H1 (cell line): ENCODE measurements at regions not wholly inside any gene's neighbourhood (a gene's known extent, or its start where the extent isn't known, plus 50 kb on each side); places are given as distances from the start of the nearest gene placed in this dataset.

Experiments used
- CTCF ChIP-seq, 3 experiments: IDR thresholded peaks; 1 replicate in 2 of 3; 2 replicates in 1 of 3; pipeline versions ENCODE4 v1.5.1 to v1.6.1; 2011; ENCODE audit warnings: low read length in 3 of 3, mild to moderate bottlenecking in 3 of 3, inconsistent platforms in 2 of 3, low read depth in 1 of 3, moderate library complexity in 1 of 3; ENCODE audit not compliant: insufficient read depth in 1 of 3; ENCODE audit errors: control extremely low read depth in 1 of 3
- GABPA ChIP-seq: IDR thresholded peaks from 2 replicates; pipeline ENCODE4 v1.6.1; 2011; ENCODE audit warnings: mild to moderate bottlenecking, low read length, moderate library complexity, borderline replicate concordance; ENCODE audit not compliant: insufficient read depth
- JUN ChIP-seq: IDR thresholded peaks from 2 replicates; pipeline ENCODE4 v1.6.1; 2011; ENCODE audit warnings: low read depth, mild to moderate bottlenecking, improper control_type of control experiment, low read length
- SP1 ChIP-seq: IDR thresholded peaks from 2 replicates; pipeline ENCODE4 v1.6.1; 2011; ENCODE audit warnings: low read depth, low read length
- SP4 ChIP-seq: IDR thresholded peaks from 2 replicates; pipeline ENCODE4 v1.6.1; 2012; ENCODE audit warnings: low read length, inconsistent platforms
- ZNF274 ChIP-seq: IDR thresholded peaks from 2 replicates; pipeline ENCODE4 v1.7.0; 2012; ENCODE audit warnings: low read length, borderline replicate concordance; ENCODE audit errors: extremely low read depth
- TF ChIP-seq, protein P1 (sequence below): IDR thresholded peaks from 2 replicates; pipeline ENCODE4 v1.6.1; 2012; ENCODE audit warnings: inconsistent platforms

- TF ChIP-seq JUN: no peak
- no peak for TF ChIP-seq CTCF (IDR thresholded peaks at IDR 0.05; ENCODE audit: control extremely low read depth in 1 of 3, insufficient read depth in 1 of 3, low read depth in 1 of 3, low read length in 3 of 3)
- TF ChIP-seq SP4: no peak
- TF ChIP-seq, protein P1, sequence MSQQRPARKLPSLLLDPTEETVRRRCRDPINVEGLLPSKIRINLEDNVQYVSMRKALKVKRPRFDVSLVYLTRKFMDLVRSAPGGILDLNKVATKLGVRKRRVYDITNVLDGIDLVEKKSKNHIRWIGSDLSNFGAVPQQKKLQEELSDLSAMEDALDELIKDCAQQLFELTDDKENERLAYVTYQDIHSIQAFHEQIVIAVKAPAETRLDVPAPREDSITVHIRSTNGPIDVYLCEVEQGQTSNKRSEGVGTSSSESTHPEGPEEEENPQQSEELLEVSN: no peak
- TF ChIP-seq SP1: no peak
- no peak for TF ChIP-seq GABPA
- no peak for TF ChIP-seq ZNF274
Observed at GRCh38 chr21:16651956-16652355, 860.9 kb upstream of the CXADR start.
